ENCODE measurements at regions not wholly inside any gene's neighbourhood (a gene's known extent, or its start where the extent isn't known, plus 50 kb on each side); places are given as distances from the start of the nearest gene placed in this dataset.
"Not testable (repeated sequence)": the region's sequence is repeated elsewhere in the genome, so short reads cannot be mapped to it uniquely, and the experiment has no call there.

GRCh38 chr3:18725668-18726407 is 300.7 kb upstream of the SATB1 start:
- DNase-seq, result peak; percentile 48

GRCh38 chr3:18724456-18724855 is 299.3 kb upstream of the SATB1 start:
- no peak for DNase-seq

- DNase-seq, result peak; percentile 2
Observed at GRCh38 chr3:18723206-18723810, 298.2 kb upstream of the SATB1 start.

- no peak for DNase-seq
Observed at GRCh38 chr3:18720543-18720942, 295.4 kb upstream of the SATB1 start.

GRCh38 chr3:18717598-18717997 is 292.5 kb upstream of the SATB1 start:
- DNase-seq, result no peak

GRCh38 chr3:18716821-18717220 is 291.7 kb upstream of the SATB1 start:
- no peak for DNase-seq

- DNase-seq, result no peak
Observed at GRCh38 chr3:18716101-18716500, 291.0 kb upstream of the SATB1 start.

GRCh38 chr3:18715208-18715607 is 290.1 kb upstream of the SATB1 start:
- no peak for DNase-seq

- DNase-seq, result no peak
Observed at GRCh38 chr3:18713577-18713951, 288.4 kb upstream of the SATB1 start.

- no peak for DNase-seq
Observed at GRCh38 chr3:18712713-18713576, 287.8 kb upstream of the SATB1 start.

GRCh38 chr3:18704326-18704725 is 279.2 kb upstream of the SATB1 start:
- no peak for DNase-seq

- DNase-seq, result no peak
Observed at GRCh38 chr3:18703798-18704197, 278.7 kb upstream of the SATB1 start.

GRCh38 chr3:18693588-18694329 is 268.6 kb upstream of the SATB1 start:
- not testable (repeated sequence) for DNase-seq

- DNase-seq, result peak; percentile 21
Observed at GRCh38 chr3:18687286-18687685, 262.1 kb upstream of the SATB1 start.

GRCh38 chr3:18683900-18684299 is 258.8 kb upstream of the SATB1 start:
- no peak for DNase-seq

- DNase-seq, result no peak
Observed at GRCh38 chr3:18681818-18682345, 256.7 kb upstream of the SATB1 start.

GRCh38 chr3:18680758-18681157 is 255.6 kb upstream of the SATB1 start:
- no peak for DNase-seq

- DNase-seq, result no peak
Observed at GRCh38 chr3:18679238-18679637, 254.1 kb upstream of the SATB1 start.

- DNase-seq, result no peak
Observed at GRCh38 chr3:18675197-18675596, 250.1 kb upstream of the SATB1 start.

GRCh38 chr3:18672561-18672960 is 247.4 kb upstream of the SATB1 start:
- DNase-seq, result no peak

GRCh38 chr3:18670759-18671158 is 245.6 kb upstream of the SATB1 start:
- no peak for DNase-seq

GRCh38 chr3:18669374-18669773 is 244.2 kb upstream of the SATB1 start:
- DNase-seq, result no peak

- DNase-seq, result no peak
Observed at GRCh38 chr3:18667552-18667951, 242.4 kb upstream of the SATB1 start.

Measured in GF-D8 (cell line).